ENCODE measurements at regions not wholly inside any gene's neighbourhood (a gene's known extent, or its start where the extent isn't known, plus 50 kb on each side); places are given as distances from the start of the nearest gene placed in this dataset.
A peak's percentile ranks its signal among the peaks of the same experiment; 100 is the strongest.
"Not testable (repeated sequence)": the region's sequence is repeated elsewhere in the genome, so short reads cannot be mapped to it uniquely, and the experiment has no call there.

GRCh38 chr2:179385756-179386155 lies 121.1 kb upstream of the SESTD1 start:
- not testable (repeated sequence) for DNase-seq

GRCh38 chr2:179383975-179384374 lies 119.3 kb upstream of the SESTD1 start:
- DNase-seq = no peak

- DNase-seq = no peak
Observed at GRCh38 chr2:179377296-179377695, 112.7 kb upstream of the SESTD1 start.

- no peak for DNase-seq
Observed at GRCh38 chr2:179376881-179377280, 112.2 kb upstream of the SESTD1 start.

GRCh38 chr2:179373816-179374215 lies 109.2 kb upstream of the SESTD1 start:
- DNase-seq = no peak

GRCh38 chr2:179365561-179365960 lies 100.9 kb upstream of the SESTD1 start:
- DNase-seq = not testable (repeated sequence)

GRCh38 chr2:179355881-179356280 lies 91.2 kb upstream of the SESTD1 start:
- no peak for DNase-seq

GRCh38 chr2:179354739-179355537 lies 90.3 kb upstream of the SESTD1 start:
- no peak for DNase-seq

GRCh38 chr2:179354296-179354695 lies 89.7 kb upstream of the SESTD1 start:
- no peak for DNase-seq

- no peak for DNase-seq
Observed at GRCh38 chr2:179352181-179352580, 87.5 kb upstream of the SESTD1 start.

- DNase-seq = no peak
Observed at GRCh38 chr2:179351057-179351456, 86.4 kb upstream of the SESTD1 start.

- no peak for DNase-seq
Observed at GRCh38 chr2:179349670-179350303, 85.2 kb upstream of the SESTD1 start.

- DNase-seq = no peak
Observed at GRCh38 chr2:179348906-179349305, 84.3 kb upstream of the SESTD1 start.

- DNase-seq = no peak
Observed at GRCh38 chr2:179344970-179345369, 80.3 kb upstream of the SESTD1 start.

GRCh38 chr2:179344280-179344964 lies 79.8 kb upstream of the SESTD1 start:
- DNase-seq = no peak

GRCh38 chr2:179343945-179344279 lies 79.3 kb upstream of the SESTD1 start:
- DNase-seq = no peak

- DNase-seq = no peak
Observed at GRCh38 chr2:179341152-179341866, 76.7 kb upstream of the SESTD1 start.

- DNase-seq = peak; percentile 17
Observed at GRCh38 chr2:179340678-179341077, 76.0 kb upstream of the SESTD1 start.

GRCh38 chr2:179338681-179339080 lies 74.0 kb upstream of the SESTD1 start:
- DNase-seq = no peak

- no peak for DNase-seq
Observed at GRCh38 chr2:179336782-179337534, 72.3 kb upstream of the SESTD1 start.

GRCh38 chr2:179335732-179336131 lies 71.1 kb upstream of the SESTD1 start:
- DNase-seq = no peak

GRCh38 chr2:179332903-179333302 lies 68.3 kb upstream of the SESTD1 start:
- DNase-seq = no peak

- no peak for DNase-seq
Observed at GRCh38 chr2:179331061-179331460, 66.4 kb upstream of the SESTD1 start.
